ENCODE measurements at regions not wholly inside any gene's neighbourhood (a gene's known extent, or its start where the extent isn't known, plus 50 kb on each side); places are given as distances from the start of the nearest gene placed in this dataset.

- TF ChIP-seq, protein P1, sequence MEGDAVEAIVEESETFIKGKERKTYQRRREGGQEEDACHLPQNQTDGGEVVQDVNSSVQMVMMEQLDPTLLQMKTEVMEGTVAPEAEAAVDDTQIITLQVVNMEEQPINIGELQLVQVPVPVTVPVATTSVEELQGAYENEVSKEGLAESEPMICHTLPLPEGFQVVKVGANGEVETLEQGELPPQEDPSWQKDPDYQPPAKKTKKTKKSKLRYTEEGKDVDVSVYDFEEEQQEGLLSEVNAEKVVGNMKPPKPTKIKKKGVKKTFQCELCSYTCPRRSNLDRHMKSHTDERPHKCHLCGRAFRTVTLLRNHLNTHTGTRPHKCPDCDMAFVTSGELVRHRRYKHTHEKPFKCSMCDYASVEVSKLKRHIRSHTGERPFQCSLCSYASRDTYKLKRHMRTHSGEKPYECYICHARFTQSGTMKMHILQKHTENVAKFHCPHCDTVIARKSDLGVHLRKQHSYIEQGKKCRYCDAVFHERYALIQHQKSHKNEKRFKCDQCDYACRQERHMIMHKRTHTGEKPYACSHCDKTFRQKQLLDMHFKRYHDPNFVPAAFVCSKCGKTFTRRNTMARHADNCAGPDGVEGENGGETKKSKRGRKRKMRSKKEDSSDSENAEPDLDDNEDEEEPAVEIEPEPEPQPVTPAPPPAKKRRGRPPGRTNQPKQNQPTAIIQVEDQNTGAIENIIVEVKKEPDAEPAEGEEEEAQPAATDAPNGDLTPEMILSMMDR (IDR thresholded peaks at IDR 0.05; ENCODE audit: borderline replicate concordance, insufficient read depth, low read depth, low read length) = no peak
- H3K4me3 ChIP-seq (ENCODE audit: low read depth, low read length) = no peak overlapping the region
Measured at GRCh38 chr7:54879776-54880175, 120.8 kb upstream of the SEC61G start.

- TF ChIP-seq, protein P1 (IDR thresholded peaks at IDR 0.05; ENCODE audit: borderline replicate concordance, insufficient read depth, low read depth, low read length) = no peak
- no peak overlapping the region for H3K4me3 ChIP-seq (ENCODE audit: low read depth, low read length)
Measured at GRCh38 chr7:54880326-54880989, 121.4 kb upstream of the SEC61G start.

- no peak overlapping the region for H3K4me3 ChIP-seq (ENCODE audit: low read depth, low read length)
- TF ChIP-seq, protein P1 (IDR thresholded peaks at IDR 0.05; ENCODE audit: borderline replicate concordance, insufficient read depth, low read depth, low read length) = no peak
Measured at GRCh38 chr7:54881816-54882520, 123.0 kb upstream of the SEC61G start.

- TF ChIP-seq, protein P1 (IDR thresholded peaks at IDR 0.05; ENCODE audit: borderline replicate concordance, insufficient read depth, low read depth, low read length) = no peak
- no peak overlapping the region for H3K4me3 ChIP-seq (ENCODE audit: low read depth, low read length)
Measured at GRCh38 chr7:54882694-54883093, 123.7 kb upstream of the SEC61G start.

DNA sequence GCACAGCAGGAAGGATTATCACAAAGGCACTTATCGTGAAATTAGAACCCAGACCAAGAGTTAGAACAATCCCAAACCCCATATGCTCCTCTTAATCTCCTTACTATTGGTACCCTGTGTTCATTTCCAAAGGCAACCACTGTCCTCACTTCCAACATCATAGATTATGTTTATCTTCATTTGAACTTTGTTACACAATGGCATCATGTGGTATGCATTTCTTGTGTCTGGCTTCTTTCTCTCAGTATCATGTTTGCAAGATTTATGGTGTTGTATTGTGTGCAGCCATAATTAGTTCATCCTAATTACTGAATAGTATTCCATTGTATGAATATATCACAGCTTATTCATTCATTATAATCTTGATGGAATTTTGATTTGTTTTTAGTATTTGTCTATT lies 124.6 kb upstream of the SEC61G start:
- TF ChIP-seq, protein P1 (IDR thresholded peaks at IDR 0.05; ENCODE audit: borderline replicate concordance, insufficient read depth, low read depth, low read length) = no peak
- H3K4me3 ChIP-seq (ENCODE audit: low read depth, low read length) = no peak overlapping the region

- H3K4me3 ChIP-seq (ENCODE audit: low read depth, low read length) = no peak overlapping the region
- TF ChIP-seq, protein P1 (IDR thresholded peaks at IDR 0.05; ENCODE audit: borderline replicate concordance, insufficient read depth, low read depth, low read length) = no peak
Measured at GRCh38 chr7:54885285-54885684, 126.3 kb upstream of the SEC61G start.

Measured in GM12875 (cell line).